GM21381 (cell line): ENCODE measurements at regions not wholly inside any gene's neighbourhood (a gene's known extent, or its start where the extent isn't known, plus 50 kb on each side); places are given as distances from the start of the nearest gene placed in this dataset.
"Not testable (repeated sequence)": the region's sequence is repeated elsewhere in the genome, so short reads cannot be mapped to it uniquely, and the experiment has no call there.

Experiments
- ATAC-seq: cut with Tn5 transposase; IDR thresholded peaks from one replicate; pipeline ENCODE4 v1.9.1; 2021; ENCODE audit warnings: mild to moderate bottlenecking, moderate library complexity; ENCODE audit not compliant: unreplicated experiment

DNA sequence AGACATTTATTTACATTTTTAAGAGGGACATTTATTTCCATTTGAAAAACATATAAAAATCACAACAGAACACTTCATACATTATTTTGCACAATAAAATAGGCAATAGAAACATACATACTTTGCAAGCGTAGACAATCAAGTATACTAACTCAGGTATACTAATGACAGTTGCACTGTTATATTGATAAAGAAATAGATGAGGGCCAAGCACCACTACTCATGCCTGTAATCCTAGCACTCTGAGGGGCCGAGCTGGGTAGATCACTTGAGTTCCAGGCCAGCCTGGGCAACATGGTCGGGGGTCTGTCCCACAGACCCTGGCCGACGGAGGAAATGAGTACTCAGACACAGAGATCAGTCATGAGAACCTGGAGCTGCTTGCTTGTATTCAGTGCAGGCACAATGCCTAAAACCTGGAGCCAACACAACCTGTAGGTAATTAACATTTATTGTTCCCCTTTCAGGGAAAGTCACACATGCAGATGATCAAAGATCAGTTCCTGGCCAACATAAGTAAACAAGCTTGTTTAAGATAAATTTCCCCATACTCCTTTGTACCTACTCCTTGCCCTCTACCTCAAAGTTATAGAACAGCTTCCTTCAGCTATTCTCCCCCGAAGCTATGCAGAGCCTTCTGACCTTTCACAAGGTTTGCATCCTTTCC lies 1960.2 kb downstream of the SUCLG1 start:
- no peak for ATAC-seq

DNA sequence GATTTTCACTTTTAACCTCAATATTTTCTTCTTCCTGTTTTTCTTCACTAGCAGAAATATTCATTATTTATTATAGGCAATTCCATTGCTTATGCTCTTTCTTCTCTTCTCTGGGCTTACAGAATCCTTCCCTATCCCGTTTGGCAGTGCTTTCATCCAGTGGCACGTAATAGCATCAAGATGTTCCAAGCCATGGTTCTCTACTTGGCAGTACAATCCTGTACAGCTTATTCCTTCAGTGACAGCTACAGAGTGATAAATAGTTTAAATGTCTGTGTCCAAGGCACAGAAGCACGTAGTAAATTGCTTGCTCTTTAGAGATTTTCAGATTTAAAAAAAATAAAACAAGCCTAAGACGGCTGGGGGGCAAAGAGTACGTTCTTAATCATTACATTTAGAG lies 1964.3 kb downstream of the SUCLG1 start:
- no peak for ATAC-seq

DNA sequence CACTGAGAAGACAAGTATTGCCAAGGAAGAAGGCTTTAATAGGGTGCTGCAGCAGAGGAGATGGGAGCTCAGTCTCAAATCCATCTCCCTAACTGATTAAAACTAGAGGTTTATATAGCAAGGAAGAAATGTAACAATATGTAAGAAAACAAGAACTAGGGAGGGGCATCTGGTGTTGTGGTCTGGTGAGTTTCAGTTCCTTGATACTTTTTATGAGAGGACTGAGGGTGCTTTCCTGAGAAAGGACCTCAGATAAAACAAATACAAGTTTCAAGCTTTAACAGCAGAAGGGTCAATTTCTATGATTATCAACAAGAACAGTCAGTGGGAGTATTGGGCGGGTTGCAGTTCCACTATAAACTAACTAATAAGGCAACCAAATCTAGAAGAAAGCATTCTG lies 1967.5 kb downstream of the SUCLG1 start:
- no peak for ATAC-seq

DNA sequence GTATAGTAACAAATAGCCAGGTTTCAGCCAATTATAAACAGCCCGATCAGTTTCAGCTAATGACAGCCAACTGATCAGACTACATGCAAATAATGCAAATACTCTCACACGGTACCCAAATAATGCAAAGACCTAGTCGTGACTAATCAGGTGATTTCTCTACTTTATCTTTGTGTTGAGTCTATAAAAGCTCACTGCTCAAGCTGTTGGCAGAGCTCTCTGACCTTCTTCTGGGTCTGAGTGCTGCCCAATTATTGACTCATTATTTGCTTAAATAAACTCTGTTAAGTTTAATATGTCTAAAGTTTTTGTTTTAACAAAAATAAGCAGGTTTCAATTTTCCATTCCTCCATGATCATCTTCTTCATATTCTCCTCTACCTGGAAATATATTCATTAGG lies 1971.7 kb downstream of the SUCLG1 start:
- ATAC-seq, result no peak

DNA sequence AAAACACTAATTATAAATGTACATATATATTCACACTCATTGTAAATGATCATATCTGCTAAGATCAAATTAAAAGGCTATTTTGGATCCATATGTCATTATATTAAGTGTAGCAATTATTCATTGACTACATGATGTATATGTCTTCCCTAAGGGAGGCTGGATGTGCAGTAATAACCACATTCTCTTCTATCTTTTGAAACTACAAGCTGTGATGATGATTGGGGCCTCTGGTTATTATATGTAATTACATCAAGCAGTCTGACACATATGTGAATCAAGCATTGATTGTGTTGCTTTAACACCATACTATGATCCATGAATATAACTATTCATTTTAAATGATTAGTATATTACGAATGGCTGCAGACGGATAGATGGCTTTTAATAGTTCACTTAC lies 1973.4 kb downstream of the SUCLG1 start:
- ATAC-seq, result no peak

DNA sequence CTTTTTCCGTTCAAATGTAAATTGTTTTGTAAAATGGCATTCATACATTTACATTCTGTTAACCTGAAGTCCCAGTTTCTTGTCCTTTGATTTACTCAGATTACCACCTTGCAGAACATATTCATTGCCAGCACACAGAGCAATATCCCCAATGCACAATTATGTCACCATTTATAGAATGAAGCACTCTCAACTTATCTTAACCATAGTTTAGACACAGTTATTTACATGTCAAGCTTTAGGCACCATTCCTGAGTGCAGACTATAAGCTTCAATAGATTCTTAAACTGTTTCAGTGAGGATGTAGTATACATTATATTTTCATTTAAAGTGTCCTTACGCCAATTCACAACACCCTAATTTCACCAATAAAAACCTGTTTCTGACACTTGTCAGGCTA lies 1977.9 kb downstream of the SUCLG1 start:
- no peak for ATAC-seq

DNA sequence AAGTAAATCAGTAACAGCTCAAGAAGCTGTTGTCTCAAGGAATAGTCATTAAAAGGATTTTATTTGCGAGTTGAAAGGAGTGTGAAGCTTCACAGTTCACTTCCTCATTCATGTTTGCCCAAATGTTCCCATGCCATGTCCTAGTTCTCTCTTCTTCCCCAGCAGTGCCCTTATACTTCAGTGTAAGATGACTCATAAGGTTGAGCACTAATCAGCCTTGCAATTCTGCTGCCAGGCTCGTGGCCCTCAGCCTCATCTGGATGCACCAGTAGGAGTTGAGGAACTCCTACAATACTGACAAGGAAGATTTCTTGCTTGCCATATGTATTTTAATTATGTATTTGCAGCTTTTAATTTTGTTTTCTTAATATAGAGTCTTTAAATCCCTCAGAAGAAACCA lies 1980.4 kb downstream of the SUCLG1 start:
- no peak for ATAC-seq

DNA sequence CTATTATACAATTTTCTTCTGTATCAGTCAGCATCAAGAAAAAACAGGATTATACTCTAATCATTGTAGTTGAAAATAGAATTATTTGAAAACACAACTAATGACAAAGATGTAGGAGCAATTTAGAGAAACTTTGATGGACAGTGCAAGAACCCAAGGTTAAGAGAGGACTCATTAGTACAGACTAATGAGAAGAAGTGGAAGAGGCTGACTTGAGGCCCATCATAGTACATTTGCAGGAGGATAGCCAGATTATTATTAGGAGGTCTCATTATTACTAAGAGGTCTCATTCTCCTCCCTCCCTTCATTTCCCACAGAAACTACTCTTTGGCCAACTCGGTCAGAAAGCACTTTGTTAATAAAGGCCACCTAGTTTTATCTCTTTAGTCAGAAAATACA lies 1983.0 kb downstream of the SUCLG1 start:
- ATAC-seq, result no peak

DNA sequence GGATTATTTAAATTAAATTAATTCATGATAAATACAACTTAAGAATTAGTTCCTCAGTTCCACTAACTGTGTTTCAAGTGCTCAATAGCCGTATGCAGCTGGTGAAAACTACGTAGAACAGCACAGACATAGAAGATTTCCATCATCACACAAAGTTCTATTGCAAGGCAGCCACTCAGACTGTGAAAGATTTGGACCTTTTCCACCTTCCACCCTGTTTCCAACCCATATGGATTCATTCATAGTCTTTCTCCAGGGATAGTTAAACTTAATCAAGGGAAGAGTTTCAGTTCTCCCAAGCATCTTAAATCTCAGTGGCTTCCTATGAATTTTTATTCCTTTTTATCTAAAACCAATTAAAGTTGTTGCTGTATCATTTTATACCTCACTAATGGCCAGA lies 2030.8 kb downstream of the SUCLG1 start:
- ATAC-seq, result no peak

DNA sequence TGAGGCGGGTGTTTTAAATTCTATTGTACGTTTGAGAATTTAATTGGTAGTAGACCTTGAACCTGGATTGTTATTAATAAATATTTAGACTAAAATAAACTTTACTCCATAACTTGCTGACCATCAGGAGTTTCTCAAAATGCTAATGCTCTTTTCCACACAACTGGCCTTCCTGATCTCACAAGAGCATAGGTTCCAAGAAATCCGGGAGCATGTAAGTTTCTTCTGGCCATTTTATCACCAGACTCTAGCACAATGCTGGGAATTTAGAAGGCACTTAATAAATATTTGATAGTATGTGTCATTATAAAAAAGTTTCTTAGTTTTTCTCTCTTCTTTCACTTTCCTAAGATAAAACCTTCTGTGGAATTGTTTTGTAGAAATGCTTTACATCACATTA lies 2047.1 kb downstream of the SUCLG1 start:
- no peak for ATAC-seq

DNA sequence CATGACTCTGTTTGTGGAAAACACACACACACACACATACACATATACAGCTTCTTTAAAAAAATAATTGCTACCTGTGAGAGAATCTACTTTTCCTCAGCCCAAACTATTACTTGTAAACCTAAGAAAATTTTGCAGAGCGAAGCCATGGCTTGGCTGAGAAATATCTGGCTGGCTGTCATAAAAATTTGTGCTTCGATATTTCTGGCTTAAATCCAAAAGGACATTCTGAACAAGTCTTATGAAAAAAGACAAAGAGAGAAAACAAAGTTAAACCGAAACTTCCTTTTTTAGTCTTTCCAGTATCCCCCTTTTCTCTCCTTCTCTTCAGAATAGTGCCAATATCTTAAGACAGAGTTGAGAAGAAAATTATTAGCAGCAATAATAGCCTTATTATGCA lies 2048.0 kb downstream of the SUCLG1 start:
- no peak for ATAC-seq

DNA sequence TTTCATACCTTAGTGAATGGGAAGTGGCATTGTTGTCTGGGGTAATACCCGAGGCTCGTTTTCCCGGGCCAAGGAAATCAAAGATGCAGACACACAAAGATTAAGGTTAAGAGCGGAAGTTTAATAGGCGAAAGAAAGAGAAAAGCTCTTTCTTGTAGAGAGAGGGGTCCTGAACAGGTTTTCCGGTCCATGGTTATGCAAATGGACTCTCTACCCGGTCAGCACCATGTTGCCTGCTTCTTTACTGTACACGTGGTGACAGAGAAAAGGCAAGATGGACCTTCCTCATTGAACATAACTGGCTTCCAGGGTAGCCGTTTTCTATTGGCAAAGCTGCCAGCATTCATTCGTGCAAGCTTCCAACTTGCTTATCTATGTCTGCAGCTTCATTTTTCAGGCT lies 2063.5 kb downstream of the SUCLG1 start:
- ATAC-seq, result no peak

DNA sequence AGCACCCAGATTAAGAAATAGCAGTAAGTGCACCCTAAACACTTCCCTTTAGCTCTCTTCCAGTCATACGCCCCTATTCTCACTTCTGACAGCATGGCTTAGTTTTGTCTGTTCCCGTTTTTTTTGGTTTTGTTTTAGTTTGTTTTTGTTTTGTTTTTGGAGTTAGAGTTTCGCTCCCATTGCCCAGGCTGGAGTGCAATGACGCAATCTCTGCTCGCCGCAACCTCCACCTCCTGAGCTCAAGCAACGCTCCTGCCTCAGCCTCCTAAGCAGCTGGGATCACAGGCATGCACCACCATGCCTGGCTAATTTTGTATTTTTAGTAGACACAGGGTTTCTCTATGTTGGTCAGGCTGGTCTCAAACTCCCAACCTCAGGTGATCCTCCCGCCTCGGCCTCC lies 2067.7 kb downstream of the SUCLG1 start:
- ATAC-seq, result no peak

DNA sequence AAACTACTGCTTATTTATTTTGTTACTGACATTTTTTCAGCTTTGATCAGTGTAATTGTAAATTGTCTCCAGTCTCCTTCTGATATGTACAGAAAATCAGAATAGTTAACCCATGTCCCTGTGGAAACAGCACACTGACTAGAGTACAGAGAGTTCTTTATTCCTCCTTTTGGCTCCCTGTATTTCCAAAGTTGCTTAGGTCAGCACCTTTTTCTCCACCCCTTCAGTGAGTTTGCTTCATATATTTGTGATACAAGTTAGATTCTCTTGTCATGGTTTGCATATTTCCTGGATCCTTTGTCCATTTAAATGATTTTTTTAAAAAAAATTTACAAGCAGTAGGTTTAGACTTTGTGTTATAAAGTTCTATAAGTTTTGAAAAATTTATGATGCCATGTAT lies 2051.1 kb upstream of the LRRTM1 start:
- ATAC-seq, result no peak

DNA sequence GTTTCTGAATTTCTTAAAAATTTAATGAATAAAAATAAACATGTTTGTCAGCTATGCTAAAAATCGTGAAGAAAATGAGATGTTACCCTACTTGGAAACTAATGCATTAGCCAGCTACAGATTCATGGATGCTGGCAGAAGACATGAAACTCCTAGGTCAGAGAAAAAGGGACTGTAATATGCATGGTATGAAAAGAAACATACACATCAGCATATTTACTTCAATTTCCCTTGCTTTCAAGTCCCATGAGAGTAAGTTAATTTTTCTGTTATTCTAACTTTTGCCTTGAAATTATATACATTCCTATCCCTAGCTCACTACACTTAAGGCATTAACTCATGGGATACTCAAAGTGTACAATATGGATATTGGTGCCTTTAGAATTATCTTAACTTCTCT lies 2041.4 kb upstream of the LRRTM1 start:
- no peak for ATAC-seq

DNA sequence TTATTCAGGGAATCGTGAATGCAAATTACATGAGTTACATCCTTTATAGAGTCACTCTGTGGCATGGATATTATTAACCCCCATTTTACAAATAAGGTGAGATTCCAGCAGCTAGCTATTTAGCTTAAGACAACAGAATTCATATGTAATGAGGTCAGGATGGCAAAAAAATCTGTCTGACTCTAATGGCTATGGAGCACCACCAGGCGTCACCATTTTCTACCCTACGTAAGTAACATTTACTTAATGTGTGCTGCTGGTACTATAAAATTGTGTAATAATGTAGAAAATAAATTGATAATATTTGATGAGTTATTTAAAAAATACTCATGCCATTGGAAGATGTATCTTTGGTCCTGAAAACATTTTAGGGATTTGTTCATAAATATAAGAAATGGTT lies 2040.1 kb upstream of the LRRTM1 start:
- no peak for ATAC-seq

DNA sequence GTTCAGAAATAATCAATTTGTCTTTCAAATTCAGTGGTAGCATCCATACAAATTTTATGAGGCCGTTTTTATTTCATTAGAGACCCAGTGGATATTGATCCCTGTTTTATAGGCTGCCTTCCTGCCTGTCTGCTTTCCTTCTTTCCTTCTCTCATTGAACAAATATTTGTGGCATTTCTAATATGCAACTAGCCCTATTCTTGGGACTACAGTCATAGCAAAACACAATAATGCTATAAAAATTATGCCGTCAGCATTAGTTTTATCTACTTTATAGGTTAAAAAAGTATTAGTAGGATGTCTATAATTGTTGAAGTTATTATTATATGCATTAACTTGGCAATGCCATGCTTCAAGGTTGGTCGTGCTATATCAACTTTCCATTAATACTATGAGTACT lies 2037.8 kb upstream of the LRRTM1 start:
- ATAC-seq, result no peak

DNA sequence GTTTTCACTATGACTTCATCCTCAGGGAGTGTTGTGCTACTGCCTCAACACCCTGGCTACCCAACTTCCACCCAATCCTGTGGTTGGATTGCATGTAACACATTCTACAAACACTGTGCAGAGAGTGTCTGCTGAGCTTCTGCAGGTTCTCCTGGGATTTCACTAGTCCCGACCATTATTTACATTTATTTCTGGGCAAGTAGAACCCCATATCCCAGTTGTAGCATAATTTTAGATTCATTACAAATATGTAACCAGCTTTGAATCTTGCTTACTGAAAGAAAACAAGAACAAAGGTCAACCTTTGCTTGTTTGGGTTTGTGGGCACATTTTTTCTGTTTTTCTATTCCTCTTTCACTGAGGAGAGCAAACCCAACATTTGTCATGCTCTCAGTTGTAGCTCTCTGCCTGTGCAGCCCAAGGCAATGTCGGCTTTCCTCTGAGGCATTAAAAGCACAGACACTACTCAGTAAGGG lies 2036.1 kb upstream of the LRRTM1 start:
- ATAC-seq, result no peak

DNA sequence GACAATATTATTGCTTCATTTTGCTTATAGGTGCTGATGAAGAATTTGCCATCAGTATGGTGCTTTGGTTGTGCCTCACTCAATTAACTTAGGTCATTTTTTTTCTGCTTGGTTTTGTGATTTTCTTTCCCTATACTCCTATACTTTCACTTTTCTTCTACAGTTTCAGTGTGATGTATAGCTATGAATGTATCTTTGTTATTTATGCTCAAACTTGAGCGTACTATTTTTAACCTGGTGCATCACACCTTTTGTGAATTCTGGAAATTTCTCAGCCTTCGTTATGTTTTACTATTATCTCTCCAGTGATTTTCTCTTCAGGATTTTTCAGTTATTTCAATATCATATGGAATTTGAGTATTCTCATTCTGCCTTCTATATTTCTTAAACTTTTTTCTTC lies 2035.3 kb upstream of the LRRTM1 start:
- no peak for ATAC-seq

DNA sequence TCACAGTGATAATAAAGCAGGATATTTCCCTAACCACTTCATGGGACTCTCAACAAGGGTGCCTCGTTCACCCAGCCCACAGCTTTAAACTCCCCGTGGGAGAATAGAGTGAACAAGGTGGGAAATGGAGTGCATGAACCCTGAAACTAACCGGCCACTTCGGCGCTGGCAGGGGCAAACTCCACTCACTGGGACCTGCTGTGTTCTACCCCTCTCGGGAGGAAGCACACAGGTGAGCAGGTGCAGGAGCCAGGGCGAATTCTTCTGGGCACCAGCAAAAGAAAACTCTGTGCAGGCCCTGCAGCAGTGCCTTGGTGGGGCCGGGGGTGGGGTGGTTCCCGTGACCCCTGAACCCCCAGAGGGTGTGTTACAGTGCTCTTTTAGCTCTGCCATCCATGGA lies 2029.1 kb upstream of the LRRTM1 start:
- no peak for ATAC-seq

DNA sequence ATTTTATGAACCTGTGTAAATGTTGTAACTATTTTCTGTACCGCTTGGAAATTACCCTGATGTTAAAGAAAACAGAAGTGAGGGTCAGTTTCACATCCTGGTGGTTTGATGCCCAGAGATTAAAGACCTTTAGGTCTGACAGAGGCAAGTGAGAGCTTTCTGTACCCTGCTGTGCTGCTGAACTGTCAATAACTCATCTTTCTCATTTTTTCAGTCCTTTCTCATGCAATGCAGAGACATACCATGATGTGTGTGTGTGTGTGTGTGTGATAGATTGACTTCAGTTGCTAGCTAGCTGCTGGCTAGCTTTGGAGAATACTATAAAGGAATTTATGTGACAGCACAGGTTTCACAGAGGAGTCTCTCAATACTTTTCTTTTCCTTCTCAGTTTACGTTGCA lies 2025.6 kb upstream of the LRRTM1 start:
- no peak for ATAC-seq

DNA sequence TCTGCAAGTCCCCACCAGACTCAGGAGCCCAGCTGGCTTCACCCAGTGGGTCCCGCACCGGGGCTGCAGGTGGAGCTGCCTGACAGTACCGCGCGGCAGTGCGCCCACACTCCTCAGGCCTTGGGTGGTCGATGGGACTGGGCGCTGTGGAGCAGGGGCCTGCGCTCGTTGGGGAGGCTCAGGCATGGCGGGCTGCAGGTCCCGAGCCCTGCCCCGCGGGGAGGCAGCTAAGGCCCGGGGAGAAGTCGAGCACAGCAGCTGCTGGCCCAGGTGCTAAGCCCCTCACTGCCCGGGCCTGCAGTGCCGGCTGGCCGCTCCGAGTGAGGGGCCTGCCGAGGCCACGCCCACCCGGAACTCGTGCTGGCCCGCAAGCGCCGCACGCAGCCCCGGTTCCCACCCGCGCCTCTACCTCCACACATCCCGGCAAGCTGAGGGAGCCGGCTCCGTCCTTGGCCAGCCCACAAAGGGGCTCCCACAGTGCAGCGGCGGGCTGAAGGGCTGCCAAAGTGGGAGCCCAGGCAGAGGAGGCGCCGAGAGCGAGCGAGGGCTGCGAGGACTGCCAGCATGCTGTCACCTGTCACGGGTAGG lies 2021.7 kb upstream of the LRRTM1 start:
- ATAC-seq, result not testable (repeated sequence)

DNA sequence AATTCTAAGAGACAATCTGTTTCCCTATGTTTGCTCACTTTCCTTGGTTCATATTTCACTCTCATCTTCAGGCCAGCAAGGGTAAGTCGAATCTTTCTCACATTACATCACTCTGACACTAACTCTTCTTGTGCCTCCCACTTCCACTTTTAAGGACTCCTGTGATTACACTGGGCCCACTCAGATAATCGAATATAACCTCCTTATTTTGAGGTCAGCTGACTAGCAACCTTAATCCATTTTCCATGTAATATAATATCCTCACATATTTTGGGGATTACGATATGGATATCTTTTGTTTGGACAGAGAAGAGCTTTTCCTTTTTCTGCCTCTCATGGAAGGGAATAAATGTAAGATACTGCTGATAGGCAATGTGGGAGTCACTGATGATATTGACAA lies 2015.7 kb upstream of the LRRTM1 start:
- ATAC-seq, result no peak
